Memory B cell (primary cell): ENCODE measurements at regions not wholly inside any gene's neighbourhood (a gene's known extent, or its start where the extent isn't known, plus 50 kb on each side); places are given as distances from the start of the nearest gene placed in this dataset.

Experiments used
- ATAC-seq: fragments of 150-1000 bp; cut with Tn5 transposase; 2 replicates; pipeline ENCODE4 v1.10.0; 2021; ENCODE audit warnings: low read depth, mild to moderate bottlenecking, moderate library complexity
- DNase-seq, 2 donors: peaks; one replicate each; pipeline ENCODE4 v3.0.0; 2022; ENCODE audit warnings: low spot score in 2 of 2
- H3K27ac Mint-ChIP-seq: one replicate; pipeline ENCODE4 v1.8.0; 2022; ENCODE audit warnings: mild to moderate bottlenecking, moderate library complexity, mixed read lengths
- H3K27me3 Mint-ChIP-seq: one replicate; pipeline ENCODE4 v1.8.0; 2022; ENCODE audit warnings: mixed read lengths
- H3K36me3 Mint-ChIP-seq: one replicate; pipeline ENCODE4 v1.8.0; 2022; ENCODE audit warnings: mild to moderate bottlenecking, mixed read lengths
- H3K4me1 Mint-ChIP-seq: one replicate; pipeline ENCODE4 v1.8.0; 2022; ENCODE audit warnings: mixed read lengths
- H3K4me3 Mint-ChIP-seq: one replicate; pipeline ENCODE4 v1.8.0; 2022; ENCODE audit warnings: mild to moderate bottlenecking, moderate library complexity, mixed read lengths
- H3K9me3 Mint-ChIP-seq: one replicate; pipeline ENCODE4 v1.8.0; 2022; ENCODE audit warnings: mixed read lengths

DNA sequence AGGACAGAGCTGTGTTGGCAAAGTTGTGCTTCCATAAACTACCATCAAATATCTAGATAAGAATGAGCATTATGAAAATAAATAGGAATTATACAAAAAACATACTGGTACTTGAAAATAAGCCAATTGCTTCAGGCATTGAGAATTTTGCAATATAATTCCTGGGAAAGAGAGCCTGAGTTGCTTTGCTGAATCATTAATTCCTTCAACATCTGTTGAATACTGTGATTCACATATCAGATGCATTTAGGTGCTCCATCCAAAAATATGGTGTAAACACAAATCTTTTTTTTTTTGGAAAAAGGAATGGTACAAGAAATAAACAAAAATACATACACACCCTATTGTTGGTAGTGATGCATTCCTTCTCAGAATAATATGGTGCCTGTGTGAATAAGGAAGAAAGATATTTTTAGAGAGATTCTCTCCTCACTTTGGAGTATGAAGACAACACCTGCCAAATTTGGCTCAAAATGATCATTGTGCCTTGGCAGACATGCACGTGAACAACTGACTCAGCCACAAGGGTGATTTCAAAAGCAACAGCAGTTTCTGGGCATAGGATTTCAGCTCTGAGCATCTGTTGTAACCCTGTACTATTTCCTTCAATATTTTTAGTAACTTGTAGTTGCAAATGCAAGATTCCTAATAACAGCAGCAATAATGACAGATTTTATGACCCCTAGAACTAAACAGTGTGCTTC lies 96.7 kb downstream of the CAVIN4 start:
- Mint-ChIP-seq H3K27ac (no peak overlapping the region), H3K9me3 (no peaks in the 10 kb centered on the region), H3K4me1 (peaks cover 3% of the 10 kb centered on the region), H3K36me3 (no peaks in the 10 kb centered on the region), H3K4me3 (no peak overlapping the region), H3K27me3 (peaks cover 2% of the 10 kb centered on the region)
- DNase-seq (no peak), ATAC-seq (no peak)

DNA sequence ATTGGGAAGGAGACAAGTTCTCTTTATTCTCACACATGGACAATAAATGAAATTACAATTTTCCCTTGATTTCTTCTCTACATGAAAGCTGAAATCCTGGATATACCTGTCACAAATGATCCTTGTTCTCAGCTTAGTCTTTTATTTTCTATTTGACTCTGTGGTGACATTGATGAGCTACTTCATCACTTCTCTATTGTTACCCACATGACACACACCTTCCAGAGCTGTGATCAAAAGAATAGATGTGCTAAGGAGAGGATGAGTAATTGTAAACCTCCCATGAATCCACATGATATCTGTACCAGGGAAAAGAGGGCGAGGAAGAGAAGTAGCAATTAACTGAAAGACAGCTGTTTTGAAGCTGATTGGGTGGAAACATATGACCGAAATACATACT lies 102.0 kb downstream of the CAVIN4 start:
- Mint-ChIP-seq H3K9me3 (no peaks in the 10 kb centered on the region), H3K4me1 (no peaks in the 10 kb centered on the region), H3K27me3 (peaks cover 2% of the 10 kb centered on the region), H3K4me3 (no peak overlapping the region), H3K27ac (no peak overlapping the region), H3K36me3 (no peaks in the 10 kb centered on the region)
- ATAC-seq (no peak), DNase-seq (no peak)

DNA sequence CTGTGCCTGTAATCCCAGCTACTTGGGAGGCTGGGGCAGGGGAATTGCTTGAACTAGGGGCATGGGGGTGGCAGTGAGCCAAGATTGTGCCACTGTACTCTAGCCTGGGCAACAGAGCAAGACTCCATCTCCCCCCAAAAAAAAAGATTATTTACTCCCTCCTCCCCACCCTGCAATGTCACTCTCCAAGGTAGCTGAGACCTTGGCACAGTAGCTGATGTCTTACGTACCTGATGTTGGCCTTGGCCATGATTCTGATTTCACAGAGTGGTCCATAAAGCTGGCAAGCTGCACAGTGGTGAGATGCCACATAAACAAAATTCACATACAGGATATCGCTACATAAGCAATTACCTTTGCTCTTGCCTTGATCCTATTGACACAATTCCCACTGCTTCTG lies 108.5 kb downstream of the CAVIN4 start:
- Mint-ChIP-seq H3K27ac (no peak overlapping the region), H3K9me3 (peaks cover 2% of the 10 kb centered on the region), H3K4me1 (no peaks in the 10 kb centered on the region)

GRCh38 chr9:100689635-100690034 lies 111.8 kb downstream of the CAVIN4 start:
- ATAC-seq (no peak), DNase-seq (no peak)
- peaks cover 10% of the 10 kb centered on the region for H3K27me3 Mint-ChIP-seq
- H3K27ac Mint-ChIP-seq: no peak overlapping the region
- H3K36me3 Mint-ChIP-seq: no peaks in the 10 kb centered on the region
- H3K4me1 Mint-ChIP-seq: no peaks in the 10 kb centered on the region
- no peak overlapping the region for H3K4me3 Mint-ChIP-seq
- peaks cover 2% of the 10 kb centered on the region for H3K9me3 Mint-ChIP-seq

More for the DNA sequence above, 108.5 kb downstream of the CAVIN4 start:
- H3K4me3 Mint-ChIP-seq: no peak overlapping the region
- no peak for DNase-seq
- no peak for ATAC-seq
- H3K27me3 Mint-ChIP-seq: peaks cover 9% of the 10 kb centered on the region
- no peaks in the 10 kb centered on the region for H3K36me3 Mint-ChIP-seq

- H3K4me1 Mint-ChIP-seq: no peaks in the 10 kb centered on the region
Observed at GRCh38 chr9:100690438-100690837, 112.6 kb downstream of the CAVIN4 start.

DNA sequence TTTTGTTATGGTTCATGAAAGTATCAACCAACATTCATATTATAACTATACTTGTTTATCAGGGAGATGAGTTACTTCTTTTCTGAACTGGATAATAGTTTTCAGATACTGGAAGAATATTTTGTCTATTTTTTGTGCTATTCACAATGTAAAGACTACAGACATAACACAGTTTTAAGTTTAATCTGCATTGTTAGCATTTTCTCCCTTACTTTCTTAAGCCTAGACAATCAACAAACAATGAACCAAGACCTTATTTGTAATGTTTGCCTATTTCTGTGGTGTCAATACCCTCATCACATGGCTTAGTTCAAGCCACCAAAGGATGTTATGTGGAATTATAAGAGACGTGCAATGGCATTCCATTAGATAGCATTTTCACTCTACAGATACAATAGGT lies 119.5 kb downstream of the CAVIN4 start:
- no peak overlapping the region for H3K4me3 Mint-ChIP-seq
- no peaks in the 10 kb centered on the region for H3K4me1 Mint-ChIP-seq
- ATAC-seq: no peak
- no peak overlapping the region for H3K27ac Mint-ChIP-seq
- no peaks in the 10 kb centered on the region for H3K36me3 Mint-ChIP-seq
- no peak for DNase-seq
- no peaks in the 10 kb centered on the region for H3K27me3 Mint-ChIP-seq
- no peaks in the 10 kb centered on the region for H3K9me3 Mint-ChIP-seq

More at GRCh38 chr9:100690438-100690837, 112.6 kb downstream of the CAVIN4 start:
- Mint-ChIP-seq H3K36me3 (no peaks in the 10 kb centered on the region), H3K9me3 (peaks cover 2% of the 10 kb centered on the region), H3K27ac (no peak overlapping the region), H3K27me3 (peaks cover 10% of the 10 kb centered on the region), H3K4me3 (no peak overlapping the region)
- no peak for DNase-seq
- no peak for ATAC-seq

GRCh38 chr9:100698945-100699344 lies 121.1 kb downstream of the CAVIN4 start:
- no peak overlapping the region for H3K4me3 Mint-ChIP-seq
- no peak overlapping the region for H3K27ac Mint-ChIP-seq

DNA sequence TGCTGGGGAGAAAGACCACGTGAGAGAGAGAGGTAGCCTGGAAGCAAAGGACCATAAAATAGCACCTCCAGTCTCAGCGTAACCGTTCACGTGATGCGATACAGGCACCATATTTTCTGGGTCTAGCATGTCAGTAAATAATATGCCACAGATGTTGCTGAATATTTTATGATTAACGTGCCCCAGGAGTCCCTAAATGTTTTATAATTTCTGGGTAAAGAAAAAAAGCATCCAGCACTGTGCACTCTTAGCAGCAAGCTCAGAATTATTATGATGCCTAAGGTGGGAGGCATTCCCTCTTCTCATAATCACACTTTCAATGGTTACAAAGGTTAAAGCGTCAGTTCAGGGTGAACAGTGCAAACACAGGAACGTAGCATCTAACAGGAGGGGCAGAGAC lies 121.8 kb downstream of the CAVIN4 start:
- Mint-ChIP-seq H3K27me3 (peaks cover 1% of the 10 kb centered on the region), H3K4me3 (no peak overlapping the region), H3K36me3 (no peaks in the 10 kb centered on the region), H3K27ac (no peak overlapping the region), H3K4me1 (no peaks in the 10 kb centered on the region), H3K9me3 (no peaks in the 10 kb centered on the region)
- ATAC-seq (no peak), DNase-seq (no peak)

More at GRCh38 chr9:100698945-100699344, 121.1 kb downstream of the CAVIN4 start:
- Mint-ChIP-seq H3K27me3 (no peaks in the 10 kb centered on the region), H3K4me1 (no peaks in the 10 kb centered on the region), H3K36me3 (no peaks in the 10 kb centered on the region), H3K9me3 (no peaks in the 10 kb centered on the region)
- DNase-seq (no peak), ATAC-seq (no peak)

DNA sequence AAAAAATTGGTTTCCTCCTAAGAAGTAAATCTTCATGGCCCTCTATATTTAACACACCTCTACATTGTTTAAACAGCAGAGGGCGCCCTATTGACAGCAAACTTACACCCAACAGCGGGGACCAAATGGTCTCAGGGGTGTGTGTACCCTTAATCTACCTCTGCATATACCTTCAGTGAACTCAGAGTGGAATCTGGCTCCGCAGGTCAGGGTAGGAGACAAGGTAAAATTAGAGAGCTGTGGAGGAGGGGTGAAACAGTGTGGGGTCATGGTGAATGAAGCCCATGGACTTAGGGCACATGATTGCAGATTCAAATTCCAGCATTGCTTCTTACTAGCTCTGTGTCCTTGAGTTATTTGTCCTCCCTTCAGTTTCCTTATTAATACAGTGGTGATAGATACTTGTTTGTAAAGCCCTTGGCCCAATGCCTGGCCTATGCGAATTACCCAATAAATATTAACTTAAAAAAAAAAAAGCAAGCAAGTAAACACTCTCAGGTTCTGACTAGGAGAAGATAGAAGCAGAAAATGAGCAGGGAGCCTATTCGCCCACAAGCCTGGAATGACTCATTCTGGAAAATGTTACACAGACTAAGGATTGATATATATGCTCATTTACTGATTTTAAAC lies 122.9 kb downstream of the CAVIN4 start:
- DNase-seq: no peak
- H3K4me1 Mint-ChIP-seq: no peaks in the 10 kb centered on the region
- no peaks in the 10 kb centered on the region for H3K36me3 Mint-ChIP-seq
- no peak overlapping the region for H3K4me3 Mint-ChIP-seq
- H3K9me3 Mint-ChIP-seq: peaks cover 1% of the 10 kb centered on the region
- no peak for ATAC-seq
- H3K27ac Mint-ChIP-seq: no peak overlapping the region
- H3K27me3 Mint-ChIP-seq: peaks cover 1% of the 10 kb centered on the region

DNA sequence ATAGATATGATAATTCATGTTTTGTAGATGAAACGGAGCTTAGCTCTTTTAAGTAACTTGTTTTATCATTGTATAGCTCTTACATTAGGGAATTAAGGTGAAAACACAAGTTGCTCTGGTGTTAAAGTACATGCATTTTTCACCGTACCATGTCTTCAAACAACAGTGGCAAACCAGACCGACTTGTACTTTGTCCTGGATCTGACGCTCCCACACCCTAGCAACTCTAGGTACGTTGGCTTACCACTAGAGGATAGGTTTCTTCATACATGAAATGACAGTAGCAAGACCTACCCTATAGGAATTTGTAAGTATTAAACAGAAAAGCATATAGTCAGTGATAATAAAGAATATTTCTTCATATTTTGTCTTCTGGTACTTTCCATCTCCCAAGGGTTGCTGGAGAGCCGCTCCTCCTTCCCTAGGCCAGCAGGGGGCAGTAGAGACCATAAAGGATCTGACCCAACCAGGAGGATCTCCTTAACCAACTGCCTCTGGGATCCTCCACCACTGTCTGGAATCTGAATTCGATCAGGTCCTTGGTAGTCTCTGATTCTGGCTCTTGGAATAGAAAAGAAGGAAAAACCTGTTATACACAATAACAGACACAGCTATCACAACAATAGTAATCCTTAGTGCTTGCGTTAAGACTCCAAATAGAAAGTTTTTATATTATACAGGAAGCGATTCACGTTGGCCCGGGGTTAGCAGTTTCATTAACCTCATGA lies 136.7 kb downstream of the CAVIN4 start:
- peaks cover 9% of the 10 kb centered on the region for H3K27me3 Mint-ChIP-seq
- H3K4me3 Mint-ChIP-seq: no peak overlapping the region
- H3K4me1 Mint-ChIP-seq: no peaks in the 10 kb centered on the region
- DNase-seq: peak; percentile 17 to 35
- peaks cover 10% of the 10 kb centered on the region for H3K9me3 Mint-ChIP-seq
- no peak overlapping the region for H3K27ac Mint-ChIP-seq
- no peaks in the 10 kb centered on the region for H3K36me3 Mint-ChIP-seq
- ATAC-seq: no peak

DNA sequence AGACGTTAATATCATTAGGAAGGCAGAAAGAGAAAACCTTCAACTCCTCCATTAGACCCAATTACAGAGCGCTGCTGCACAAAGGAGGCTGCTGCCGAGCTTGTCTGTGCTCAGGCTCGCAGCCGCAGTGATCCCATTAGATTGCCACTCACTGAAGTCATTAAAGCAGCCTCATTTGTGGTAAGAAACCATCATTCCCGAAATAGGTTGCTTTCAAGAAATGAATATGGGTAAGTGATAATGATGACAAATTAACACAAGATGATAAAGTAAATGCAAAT lies 137.2 kb downstream of the CAVIN4 start:
- no peaks in the 10 kb centered on the region for H3K4me1 Mint-ChIP-seq
- peaks cover 9% of the 10 kb centered on the region for H3K27me3 Mint-ChIP-seq
- H3K36me3 Mint-ChIP-seq: no peaks in the 10 kb centered on the region

GRCh38 chr9:100718717-100719116 lies 140.8 kb downstream of the CAVIN4 start:
- no peak overlapping the region for H3K4me3 Mint-ChIP-seq
- no peaks in the 10 kb centered on the region for H3K36me3 Mint-ChIP-seq
- ATAC-seq (no peak), DNase-seq (no peak)
- H3K27me3 Mint-ChIP-seq: peaks cover 4% of the 10 kb centered on the region
- H3K4me1 Mint-ChIP-seq: no peaks in the 10 kb centered on the region
- no peak overlapping the region for H3K27ac Mint-ChIP-seq
- peaks cover 1% of the 10 kb centered on the region for H3K9me3 Mint-ChIP-seq

More for the DNA sequence above, 137.2 kb downstream of the CAVIN4 start:
- H3K4me3 Mint-ChIP-seq: no peak overlapping the region
- H3K9me3 Mint-ChIP-seq: peaks cover 10% of the 10 kb centered on the region
- H3K27ac Mint-ChIP-seq: no peak overlapping the region
- ATAC-seq: no peak
- DNase-seq: no peak

- no peak for ATAC-seq
- no peak overlapping the region for H3K4me3 Mint-ChIP-seq
- DNase-seq: no peak
- H3K27ac Mint-ChIP-seq: no peak overlapping the region
- H3K36me3 Mint-ChIP-seq: no peaks in the 10 kb centered on the region
- no peaks in the 10 kb centered on the region for H3K9me3 Mint-ChIP-seq
- H3K4me1 Mint-ChIP-seq: no peaks in the 10 kb centered on the region
- H3K27me3 Mint-ChIP-seq: peaks cover 1% of the 10 kb centered on the region
Observed at GRCh38 chr9:100720922-100721321, 143.0 kb downstream of the CAVIN4 start.

GRCh38 chr9:100724886-100725285 lies 147.0 kb downstream of the CAVIN4 start:
- ATAC-seq (no peak), DNase-seq (no peak)
- Mint-ChIP-seq H3K4me3 (no peak overlapping the region), H3K27me3 (no peaks in the 10 kb centered on the region), H3K27ac (no peak overlapping the region), H3K36me3 (no peaks in the 10 kb centered on the region), H3K4me1 (no peaks in the 10 kb centered on the region), H3K9me3 (no peaks in the 10 kb centered on the region)
